DLD1 (cell line): ENCODE measurements at regions not wholly inside any gene's neighbourhood (a gene's known extent, or its start where the extent isn't known, plus 50 kb on each side); places are given as distances from the start of the nearest gene placed in this dataset.
"Not testable (repeated sequence)": the region's sequence is repeated elsewhere in the genome, so short reads cannot be mapped to it uniquely, and the experiment has no call there.

Experiments used
- in situ Hi-C: cut with HindIII; loops from 2 replicates; pipeline ENCODE4 v1.10.0; 2017; ENCODE audit warnings: low sequenced_read_pairs

DNA sequence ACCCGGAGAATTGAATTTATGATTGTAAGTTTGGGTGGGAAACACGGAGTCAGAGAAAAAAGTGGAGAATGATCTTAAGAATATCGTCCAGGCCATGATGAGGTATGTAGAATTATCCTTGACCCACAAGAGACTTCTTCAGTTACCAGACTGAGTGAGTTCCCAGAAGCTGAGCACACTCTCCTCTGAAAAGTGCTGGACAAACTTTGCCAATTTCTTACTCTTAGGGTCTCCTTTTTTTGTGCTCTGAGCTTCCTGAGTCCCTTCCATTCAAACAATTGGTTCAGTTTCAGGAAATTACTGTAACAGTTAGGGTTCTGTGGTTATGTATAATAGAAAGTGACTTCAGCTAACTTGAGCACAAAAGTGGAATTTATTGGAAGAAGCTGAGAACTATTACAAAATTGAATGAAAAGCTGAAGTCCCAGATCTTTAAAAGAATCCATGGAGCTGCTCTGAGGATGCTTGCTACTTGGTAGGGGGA is 50.6 kb upstream of the EHBP1 start:
- in situ Hi-C loops: no loop called here

DNA sequence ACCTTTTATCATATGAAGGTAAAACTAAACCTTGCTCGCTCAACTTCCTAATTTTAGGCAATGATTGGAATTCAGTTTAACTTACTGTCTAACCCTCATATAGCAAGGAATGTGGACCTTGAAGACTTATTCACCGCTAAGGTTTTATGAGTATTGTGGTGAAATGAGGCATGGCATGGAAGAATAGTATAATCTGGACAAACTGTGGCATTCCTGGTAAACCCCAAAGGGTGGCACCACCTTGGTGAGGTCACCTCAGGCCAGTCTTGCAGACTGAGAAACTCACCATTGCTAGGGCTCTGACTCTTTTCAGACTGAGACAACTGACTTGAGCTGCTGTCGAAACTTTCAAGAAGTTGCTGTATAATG is 51.1 kb upstream of the EHBP1 start:
- in situ Hi-C loops: no loop called here

DNA sequence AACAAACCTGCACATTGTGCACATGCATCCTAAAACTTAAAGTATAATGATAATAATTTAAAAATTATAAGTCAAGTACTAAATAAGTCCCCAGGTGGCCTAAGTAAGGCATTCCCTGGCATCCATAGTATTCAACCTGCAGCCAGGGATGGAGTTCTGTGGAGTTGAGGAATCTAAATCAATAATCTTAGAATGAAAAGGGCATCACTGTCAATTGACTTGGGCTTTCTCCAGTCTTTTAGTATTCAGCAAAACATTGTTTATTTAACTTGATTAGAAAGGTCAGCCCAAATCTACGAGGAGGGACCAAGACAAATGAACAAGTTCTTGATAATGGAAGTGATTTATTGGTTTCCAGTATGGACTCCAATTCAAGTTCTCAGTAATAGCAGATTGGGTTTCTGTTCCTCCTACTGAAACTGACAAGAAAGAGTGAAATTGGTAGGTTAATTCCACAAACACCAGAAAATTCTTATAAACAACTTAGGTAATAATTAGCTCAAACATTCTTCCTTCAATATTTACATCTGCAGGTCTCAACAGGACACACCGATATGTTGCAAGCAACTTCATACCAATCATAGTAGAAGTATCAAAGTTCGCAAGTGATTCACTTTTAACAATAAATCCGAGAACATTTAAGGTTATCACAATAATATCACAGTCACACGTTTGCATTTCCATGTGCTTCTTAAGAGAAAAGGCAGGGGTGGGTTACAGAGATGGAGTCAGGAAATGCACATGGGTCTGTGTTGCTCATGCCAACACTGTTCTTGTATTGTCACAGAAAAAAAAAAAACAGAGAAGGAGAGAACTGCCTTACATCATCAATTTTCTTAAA is 51.7 kb upstream of the EHBP1 start:
- in situ Hi-C loops: no loop called here

GRCh38 chr2:62649087-62649486 is 56.4 kb upstream of the EHBP1 start:
- in situ Hi-C loops: not testable (repeated sequence)

GRCh38 chr2:62643100-62643471 is 62.4 kb upstream of the EHBP1 start:
- in situ Hi-C loops: no loop called here

DNA sequence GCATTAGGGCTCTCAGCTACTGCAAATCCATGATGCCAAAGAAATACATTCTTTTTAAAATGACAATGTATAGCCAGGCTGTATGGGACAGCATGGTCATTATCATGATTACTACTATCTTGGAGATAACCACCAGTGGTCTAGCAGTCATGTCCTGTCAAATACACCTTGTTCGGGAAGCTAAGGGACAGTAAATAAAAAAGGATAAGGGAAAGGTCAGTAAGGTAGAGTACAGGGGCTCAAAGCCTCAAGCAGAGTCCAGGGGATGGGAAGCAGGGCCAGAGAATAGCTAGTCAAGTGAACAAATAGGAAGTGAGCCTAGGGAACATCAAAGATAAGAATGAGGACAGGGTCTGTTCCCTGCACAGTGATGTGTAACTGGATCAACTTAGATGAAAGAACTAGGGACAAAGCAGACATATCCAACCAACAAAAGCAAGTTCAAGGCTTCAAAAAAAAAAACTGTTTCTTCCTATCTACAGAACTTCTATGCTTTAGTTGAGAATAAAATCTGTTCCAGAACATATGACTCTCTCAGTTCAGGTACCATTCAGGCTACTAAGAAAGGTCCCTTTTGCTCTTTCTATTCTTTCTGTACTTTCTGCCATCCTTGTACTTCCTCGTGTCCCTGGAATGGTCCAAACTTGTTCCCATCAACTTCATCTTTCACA is 62.9 kb upstream of the EHBP1 start:
- in situ Hi-C loops: no loop called here

DNA sequence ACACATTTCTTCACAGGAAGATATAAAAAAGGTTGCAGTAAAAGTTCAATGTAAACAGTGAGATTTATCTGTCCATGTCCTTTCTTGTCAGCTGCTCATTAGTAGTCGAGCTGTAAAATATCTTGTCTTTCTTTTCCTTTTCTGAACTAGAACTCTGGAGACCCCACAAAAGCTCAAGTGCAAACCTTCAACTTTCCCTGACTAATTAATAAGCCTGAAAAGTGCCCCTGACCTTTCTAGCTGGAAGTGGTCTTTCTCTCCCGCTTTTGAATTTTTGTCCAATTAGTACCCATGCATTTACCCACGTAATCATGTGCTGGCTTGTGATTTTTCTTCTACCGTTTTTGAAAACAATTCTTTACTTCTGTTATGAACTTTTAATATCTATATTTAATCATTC is 63.6 kb upstream of the EHBP1 start:
- in situ Hi-C loops: no loop called here

- in situ Hi-C loops: no loop called here
These were observed 64.1 kb upstream of the EHBP1 start for GRCh38 chr2:62641410-62641843.

GRCh38 chr2:62631160-62632085 is 74.1 kb upstream of the EHBP1 start:
- in situ Hi-C loops: no loop called here

DNA sequence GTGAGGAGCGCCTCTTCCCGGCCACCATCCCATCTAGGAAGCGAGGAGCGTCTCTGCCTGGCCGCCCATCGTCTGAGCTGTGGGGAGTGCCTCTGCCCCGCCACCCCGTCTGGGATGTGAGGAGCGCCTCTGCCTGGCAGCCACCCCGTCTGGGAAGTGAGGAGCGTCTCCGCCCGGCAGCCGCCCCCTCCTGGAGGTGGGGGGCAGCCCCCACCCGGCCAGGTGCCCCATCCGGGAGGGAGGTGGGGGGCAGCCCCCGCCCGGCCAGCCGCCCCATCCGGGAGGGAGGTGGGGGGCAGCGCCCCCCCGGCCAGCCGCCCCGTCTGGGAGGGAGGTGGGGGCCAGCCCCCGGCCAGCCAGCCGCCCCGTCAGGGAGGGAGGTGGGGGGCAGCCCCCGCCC is 75.3 kb upstream of the EHBP1 start:
- in situ Hi-C loops: not testable (repeated sequence)

DNA sequence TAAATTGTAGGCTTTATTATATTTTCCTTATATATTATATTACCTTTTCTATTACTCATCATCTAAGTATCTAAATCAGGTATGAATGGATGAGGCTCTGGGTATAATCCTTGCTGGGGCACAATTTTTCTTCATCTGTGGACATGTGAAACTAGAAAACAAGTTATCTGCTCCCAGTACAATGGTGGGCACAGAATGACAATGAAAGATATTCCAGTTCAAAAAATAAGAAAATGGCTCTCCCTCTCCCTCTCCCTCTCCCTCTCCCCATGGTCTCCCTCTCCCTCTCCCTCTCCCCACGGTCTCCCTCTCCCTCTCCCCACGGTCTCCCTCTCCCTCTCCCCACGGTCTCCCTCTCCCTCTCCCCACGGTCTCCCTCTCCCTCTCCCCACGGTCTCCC is 76.2 kb upstream of the EHBP1 start:
- in situ Hi-C loops: not testable (repeated sequence)

GRCh38 chr2:62627667-62628066 is 77.8 kb upstream of the EHBP1 start:
- in situ Hi-C loops: no loop called here

DNA sequence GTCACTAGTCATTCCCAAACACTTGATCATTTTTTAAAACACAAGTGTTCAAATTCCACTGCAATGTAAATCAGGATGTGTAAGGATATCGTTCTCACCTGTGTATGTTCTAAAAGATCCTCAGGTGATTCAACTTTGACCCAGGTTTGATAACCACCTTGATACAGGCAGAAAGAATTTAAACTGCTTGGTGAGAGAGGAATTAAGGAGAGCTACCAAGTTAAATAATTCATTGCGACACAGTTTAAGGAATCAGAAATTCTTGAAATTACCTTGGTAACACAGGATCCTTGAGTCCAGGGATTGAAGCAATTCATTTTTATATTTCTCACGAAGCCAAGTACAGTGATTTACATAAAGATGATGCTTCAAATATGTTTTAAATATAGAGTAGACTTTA is 80.7 kb upstream of the EHBP1 start:
- in situ Hi-C loops: no loop called here

DNA sequence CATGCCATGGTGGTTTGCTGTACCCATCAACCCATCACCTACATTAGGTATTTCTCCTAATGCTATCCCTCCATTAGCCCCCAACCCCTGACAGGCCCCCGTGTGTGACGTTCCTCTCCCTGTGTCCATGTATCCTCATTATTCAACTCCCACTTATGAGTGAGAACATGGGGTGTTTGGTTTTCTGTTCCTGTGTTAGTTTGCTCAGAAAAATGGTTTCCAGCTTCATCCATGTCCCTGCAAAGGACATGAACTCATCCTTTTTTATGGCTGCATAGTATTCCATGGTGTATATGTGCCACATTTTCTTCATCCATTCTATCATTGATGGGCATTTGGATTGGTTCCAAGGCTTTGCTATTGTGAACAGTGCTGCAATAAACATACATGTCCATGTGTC is 89.0 kb upstream of the EHBP1 start:
- in situ Hi-C loops: not testable (repeated sequence)

DNA sequence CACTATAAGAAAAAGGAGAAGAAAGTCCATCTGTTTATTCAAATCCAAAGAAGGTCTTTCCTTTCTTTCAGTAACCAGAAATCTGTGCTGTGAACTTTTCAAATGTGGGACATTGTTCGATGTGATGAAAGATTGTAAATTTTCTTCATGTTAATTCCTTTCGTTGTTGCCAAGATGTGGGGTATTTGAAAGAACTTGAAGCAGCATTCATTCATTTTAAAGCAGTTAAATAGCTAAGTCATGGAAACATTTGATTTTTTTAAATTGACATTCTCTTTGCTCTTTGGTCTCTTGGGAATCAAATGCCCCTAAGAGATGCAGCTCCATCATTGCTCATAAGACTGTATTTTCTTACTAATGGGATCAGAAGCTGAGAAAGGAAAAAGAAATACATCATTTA is 93.7 kb upstream of the EHBP1 start:
- in situ Hi-C loops: no loop called here

GRCh38 chr2:62605471-62605870 is 99.5 kb upstream of the TMEM17 start:
- in situ Hi-C loops: not testable (repeated sequence)

- in situ Hi-C loops: no loop called here
These were observed 98.3 kb upstream of the TMEM17 start for GRCh38 chr2:62604336-62604735.

GRCh38 chr2:62603154-62603712 is 97.2 kb upstream of the TMEM17 start:
- in situ Hi-C loops: no loop called here

DNA sequence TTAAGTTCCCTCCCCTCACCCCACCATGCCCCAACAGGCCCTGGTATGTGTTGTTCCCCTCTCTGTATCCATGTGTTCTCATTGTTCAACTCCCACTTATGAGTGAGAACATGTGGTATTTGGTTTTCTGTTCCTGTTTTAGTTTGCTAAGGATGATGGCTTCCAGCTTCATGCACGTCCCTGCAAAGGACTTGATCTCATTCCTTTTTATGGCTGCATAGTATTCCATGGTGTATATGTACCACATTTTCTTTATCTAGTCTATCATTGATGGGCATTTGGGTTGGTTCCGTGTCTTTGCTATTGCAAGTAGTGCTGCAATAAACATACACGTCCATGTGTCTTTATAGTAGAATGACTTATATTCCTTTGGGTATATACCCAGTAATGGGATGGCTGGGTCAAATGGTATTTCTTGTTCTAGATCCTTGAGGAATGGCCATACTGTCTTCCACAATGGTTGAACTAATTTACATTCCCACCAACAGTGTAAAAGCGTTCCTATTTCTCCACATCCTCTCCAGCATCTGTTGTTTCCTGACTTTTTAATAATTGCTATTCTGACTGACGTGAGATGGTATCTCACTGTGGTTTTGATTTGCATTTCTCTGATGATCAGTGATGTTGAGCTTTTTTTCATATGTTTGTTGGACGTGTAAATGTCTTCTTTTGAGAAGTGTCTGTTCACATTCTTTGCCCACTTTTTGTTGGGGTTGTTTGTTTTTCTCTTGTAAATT is 93.8 kb upstream of the TMEM17 start:
- in situ Hi-C loops: loop anchor here (5.0 kb wide), 1 partner anchor 102 kb away; no protein-coding TSS in a partner anchor

DNA sequence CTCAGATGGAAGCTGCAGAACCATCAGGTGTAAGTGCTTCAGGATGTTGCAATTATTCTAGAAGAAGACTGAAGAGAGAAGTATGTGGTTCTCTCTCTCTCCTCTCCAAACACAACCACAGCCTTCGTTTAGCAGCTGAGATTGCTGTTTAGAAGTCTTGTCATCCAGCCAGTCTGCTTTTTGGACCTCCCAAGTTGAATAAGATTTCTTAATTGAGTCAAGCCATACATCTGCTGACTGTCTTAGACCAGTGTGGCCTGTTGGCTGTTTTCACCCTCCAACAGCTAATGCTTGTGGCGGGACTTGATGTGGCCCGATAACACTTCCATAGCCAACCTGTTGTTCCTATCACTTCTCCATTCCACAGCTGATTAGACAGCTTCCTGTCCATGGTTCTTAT is 91.3 kb upstream of the TMEM17 start:
- in situ Hi-C loops: loop anchor here (5.0 kb wide), 1 partner anchor 105 kb away; no protein-coding TSS in a partner anchor
